Naive thymus-derived CD8-positive, alpha-beta T cell (primary cell): ENCODE measurements at regions not wholly inside any gene's neighbourhood (a gene's known extent, or its start where the extent isn't known, plus 50 kb on each side); places are given as distances from the start of the nearest gene placed in this dataset.

ENCODE experiments used
- ATAC-seq, 2 donors: fragments of 150-1000 bp; cut with Tn5 transposase in 1 of 2; sonication (Bioruptor Pico), chemical (Tn5 transposase) in 1 of 2; 1 replicate in 1 of 2; 2 replicates in 1 of 2; pipeline ENCODE4 v1.10.0; 2021; ENCODE audit warnings: mild to moderate bottlenecking in 2 of 2, moderate library complexity in 2 of 2
- POLR2A ChIA-PET: fragments of 350-600 bp; sonication (Branson Sonifier 250); formaldehyde crosslinking; loops from one replicate; lab custom pipeline; 2021; ENCODE audit warnings: antibody characterized with exemption; lab: Charles Lee
- DNase-seq, 10 donors: peaks; one replicate each; pipeline versions ENCODE4 v3.0.0 to v3.0.0-alpha.2; 2020 to 2022
- H3K27ac Mint-ChIP-seq, 10 donors: one replicate each; pipeline ENCODE4 v1.8.0; 2020 to 2022; ENCODE audit warnings: mild to moderate bottlenecking in 10 of 10, mixed read lengths in 10 of 10, moderate library complexity in 4 of 10, inconsistent platforms in 1 of 10
- H3K27me3 Mint-ChIP-seq, 5 donors: one replicate each; pipeline ENCODE4 v1.8.0; 2021 to 2022; ENCODE audit warnings: mixed read lengths in 5 of 5
- H3K36me3 Mint-ChIP-seq, 3 donors: one replicate each; pipeline ENCODE4 v1.8.0; 2020 to 2022; ENCODE audit warnings: mixed read lengths in 3 of 3, mild to moderate bottlenecking in 2 of 3, inconsistent platforms in 1 of 3
- H3K4me1 Mint-ChIP-seq, 4 donors: one replicate each; pipeline ENCODE4 v1.8.0; 2021 to 2022; ENCODE audit warnings: mixed read lengths in 4 of 4
- H3K4me3 Mint-ChIP-seq, 10 donors: one replicate each; pipeline ENCODE4 v1.8.0; 2020 to 2022; ENCODE audit warnings: mild to moderate bottlenecking in 10 of 10, mixed read lengths in 10 of 10, moderate library complexity in 6 of 10, inconsistent platforms in 1 of 10
- H3K9me3 Mint-ChIP-seq, 9 donors: one replicate each; pipeline ENCODE4 v1.8.0; 2020 to 2022; ENCODE audit warnings: mixed read lengths in 9 of 9, mild to moderate bottlenecking in 3 of 9, inconsistent platforms in 1 of 9, moderate library complexity in 1 of 9

GRCh38 chr7:156177422-156178055 lies 365.3 kb upstream of the SHH start:
- peaks cover 0 to 3% (median 0%) of the 10 kb centered on the region in 4 donors for H3K4me1 Mint-ChIP-seq
- no peak for DNase-seq
- peaks cover 3 to 17% (median 5%) of the 10 kb centered on the region in 5 donors for H3K27me3 Mint-ChIP-seq
- H3K9me3 Mint-ChIP-seq, result no peaks in the 10 kb centered on the region
- H3K27ac Mint-ChIP-seq, result no peak overlapping the region
- no peaks in the 10 kb centered on the region for H3K36me3 Mint-ChIP-seq
- ATAC-seq, result no peak
- H3K4me3 Mint-ChIP-seq, result no peak overlapping the region
- POLR2A ChIA-PET, result no interaction called here

- H3K27me3 Mint-ChIP-seq, result peaks cover 3 to 17% (median 5%) of the 10 kb centered on the region in 5 donors
- ATAC-seq (no peak), DNase-seq (no peak)
- H3K9me3 Mint-ChIP-seq, result no peaks in the 10 kb centered on the region
- H3K4me1 Mint-ChIP-seq, result peaks cover 0 to 3% (median 0%) of the 10 kb centered on the region in 4 donors
- POLR2A ChIA-PET, result no interaction called here
- no peak overlapping the region for H3K4me3 Mint-ChIP-seq
- peak overlapping the region in 1 of 10 donors; percentile 54 for H3K27ac Mint-ChIP-seq
- no peaks in the 10 kb centered on the region for H3K36me3 Mint-ChIP-seq
Measured at GRCh38 chr7:156176039-156176438, 363.8 kb upstream of the SHH start.

- DNase-seq (no peak), ATAC-seq (no peak)
- Mint-ChIP-seq H3K27ac (no peak overlapping the region), H3K27me3 (peaks cover 1 to 15% (median 4%) of the 10 kb centered on the region in 5 donors), H3K4me1 (peaks cover 0 to 3% (median 0%) of the 10 kb centered on the region in 4 donors), H3K36me3 (no peaks in the 10 kb centered on the region), H3K4me3 (no peak overlapping the region), H3K9me3 (no peaks in the 10 kb centered on the region)
- POLR2A ChIA-PET, result no interaction called here
Measured at GRCh38 chr7:156175003-156175402, 362.7 kb upstream of the SHH start.

- H3K4me3 Mint-ChIP-seq, result no peak overlapping the region
- peaks cover 0 to 3% (median 0%) of the 10 kb centered on the region in 4 donors for H3K4me1 Mint-ChIP-seq
- no peak for ATAC-seq
Measured at GRCh38 chr7:156174428-156174827, 362.2 kb upstream of the SHH start.

GRCh38 chr7:156173748-156174353 lies 361.6 kb upstream of the SHH start:
- POLR2A ChIA-PET, result no interaction called here
- H3K27me3 Mint-ChIP-seq, result peaks cover 0 to 8% (median 1%) of the 10 kb centered on the region in 5 donors
- peak overlapping the region in 1 of 10 donors; percentile 41 for H3K27ac Mint-ChIP-seq
- ATAC-seq (no peak), DNase-seq (no peak)
- H3K9me3 Mint-ChIP-seq, result no peaks in the 10 kb centered on the region
- no peak overlapping the region for H3K4me3 Mint-ChIP-seq
- no peaks in the 10 kb centered on the region for H3K36me3 Mint-ChIP-seq
- peaks cover 0 to 3% (median 0%) of the 10 kb centered on the region in 4 donors for H3K4me1 Mint-ChIP-seq

More at GRCh38 chr7:156174428-156174827, 362.2 kb upstream of the SHH start:
- Mint-ChIP-seq H3K9me3 (no peaks in the 10 kb centered on the region), H3K27me3 (peaks cover 0 to 12% (median 1%) of the 10 kb centered on the region in 5 donors), H3K36me3 (no peaks in the 10 kb centered on the region), H3K27ac (no peak overlapping the region)
- no peak for DNase-seq
- POLR2A ChIA-PET, result no interaction called here

GRCh38 chr7:156173346-156173745 lies 361.1 kb upstream of the SHH start:
- Mint-ChIP-seq H3K4me1 (peaks cover 0 to 3% (median 0%) of the 10 kb centered on the region in 4 donors), H3K27ac (no peak overlapping the region), H3K9me3 (no peaks in the 10 kb centered on the region), H3K36me3 (no peaks in the 10 kb centered on the region), H3K27me3 (peaks cover 0 to 5% (median 0%) of the 10 kb centered on the region in 5 donors), H3K4me3 (no peak overlapping the region)
- POLR2A ChIA-PET, result no interaction called here
- DNase-seq, result no peak
- ATAC-seq, result no peak

- H3K27me3 Mint-ChIP-seq, result peaks cover 0 to 2% (median 0%) of the 10 kb centered on the region in 5 donors
Measured at GRCh38 chr7:156172638-156173037, 360.4 kb upstream of the SHH start.

GRCh38 chr7:156169474-156170370 lies 357.5 kb upstream of the SHH start:
- no peak overlapping the region for H3K27ac Mint-ChIP-seq
- no peak for ATAC-seq
- peaks cover 0 to 2% (median 0%) of the 10 kb centered on the region in 5 donors for H3K27me3 Mint-ChIP-seq
- POLR2A ChIA-PET, result no interaction called here
- H3K4me1 Mint-ChIP-seq, result peaks cover 0 to 3% (median 0%) of the 10 kb centered on the region in 4 donors
- no peaks in the 10 kb centered on the region for H3K9me3 Mint-ChIP-seq
- no peak for DNase-seq
- no peak overlapping the region for H3K4me3 Mint-ChIP-seq
- H3K36me3 Mint-ChIP-seq, result no peaks in the 10 kb centered on the region

More at GRCh38 chr7:156172638-156173037, 360.4 kb upstream of the SHH start:
- no peak for DNase-seq
- Mint-ChIP-seq H3K36me3 (no peaks in the 10 kb centered on the region), H3K9me3 (no peaks in the 10 kb centered on the region), H3K4me3 (no peak overlapping the region), H3K4me1 (peaks cover 0 to 3% (median 0%) of the 10 kb centered on the region in 4 donors), H3K27ac (no peak overlapping the region)
- POLR2A ChIA-PET, result no interaction called here
- ATAC-seq, result no peak

GRCh38 chr7:156168434-156168833 lies 356.2 kb upstream of the SHH start:
- no peak overlapping the region for H3K27ac Mint-ChIP-seq
- POLR2A ChIA-PET, result no interaction called here
- no peaks in the 10 kb centered on the region for H3K27me3 Mint-ChIP-seq
- ATAC-seq (no peak), DNase-seq (no peak)
- no peak overlapping the region for H3K4me3 Mint-ChIP-seq
- H3K4me1 Mint-ChIP-seq, result peaks cover 0 to 1% (median 0%) of the 10 kb centered on the region in 4 donors
- H3K9me3 Mint-ChIP-seq, result no peaks in the 10 kb centered on the region
- H3K36me3 Mint-ChIP-seq, result no peaks in the 10 kb centered on the region

- POLR2A ChIA-PET, result no interaction called here
- H3K4me1 Mint-ChIP-seq, result no peaks in the 10 kb centered on the region
- no peak for ATAC-seq
- no peaks in the 10 kb centered on the region for H3K36me3 Mint-ChIP-seq
- H3K4me3 Mint-ChIP-seq, result no peak overlapping the region
- DNase-seq, result no peak
- no peak overlapping the region for H3K27ac Mint-ChIP-seq
- peaks cover 0 to 2% (median 0%) of the 10 kb centered on the region in 5 donors for H3K27me3 Mint-ChIP-seq
- no peaks in the 10 kb centered on the region for H3K9me3 Mint-ChIP-seq
Measured at GRCh38 chr7:156167987-156168386, 355.7 kb upstream of the SHH start.

GRCh38 chr7:156167417-156167807 lies 355.1 kb upstream of the SHH start:
- POLR2A ChIA-PET, result no interaction called here
- Mint-ChIP-seq H3K4me3 (no peak overlapping the region), H3K27me3 (peaks cover 2 to 8% (median 4%) of the 10 kb centered on the region in 5 donors), H3K36me3 (no peaks in the 10 kb centered on the region), H3K27ac (no peak overlapping the region), H3K9me3 (no peaks in the 10 kb centered on the region), H3K4me1 (no peaks in the 10 kb centered on the region)
- ATAC-seq, result no peak
- DNase-seq, result no peak

GRCh38 chr7:156166692-156167416 lies 354.6 kb upstream of the SHH start:
- Mint-ChIP-seq H3K36me3 (no peaks in the 10 kb centered on the region), H3K27me3 (peaks cover 2 to 10% (median 6%) of the 10 kb centered on the region in 5 donors), H3K27ac (no peak overlapping the region), H3K4me3 (no peak overlapping the region), H3K9me3 (no peaks in the 10 kb centered on the region), H3K4me1 (no peaks in the 10 kb centered on the region)
- DNase-seq (no peak), ATAC-seq (no peak)
- POLR2A ChIA-PET, result no interaction called here
